ENCODE measurements at regions not wholly inside any gene's neighbourhood (a gene's known extent, or its start where the extent isn't known, plus 50 kb on each side); places are given as distances from the start of the nearest gene placed in this dataset.

DNA sequence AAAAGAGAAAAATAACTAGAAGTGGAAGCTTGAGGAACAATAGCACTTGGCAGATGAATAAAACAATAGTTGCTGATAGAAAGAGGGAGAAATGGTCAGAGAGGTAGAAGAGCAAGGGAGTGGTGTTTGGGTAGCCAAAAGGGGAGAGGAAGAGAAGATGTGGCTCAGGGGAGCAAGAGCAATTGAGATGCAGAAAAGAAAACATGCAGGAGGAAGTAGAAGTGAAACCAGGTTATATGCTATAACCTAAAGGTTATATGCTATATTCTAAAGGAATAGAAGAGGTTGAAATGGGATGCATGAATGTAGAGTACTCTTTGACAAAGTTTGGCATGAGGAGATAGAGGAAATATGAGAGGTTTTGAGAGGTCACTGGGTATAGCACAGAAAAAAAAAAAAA is 759.5 kb downstream of the SATB2 start:
- DNase-seq, result no peak

DNA sequence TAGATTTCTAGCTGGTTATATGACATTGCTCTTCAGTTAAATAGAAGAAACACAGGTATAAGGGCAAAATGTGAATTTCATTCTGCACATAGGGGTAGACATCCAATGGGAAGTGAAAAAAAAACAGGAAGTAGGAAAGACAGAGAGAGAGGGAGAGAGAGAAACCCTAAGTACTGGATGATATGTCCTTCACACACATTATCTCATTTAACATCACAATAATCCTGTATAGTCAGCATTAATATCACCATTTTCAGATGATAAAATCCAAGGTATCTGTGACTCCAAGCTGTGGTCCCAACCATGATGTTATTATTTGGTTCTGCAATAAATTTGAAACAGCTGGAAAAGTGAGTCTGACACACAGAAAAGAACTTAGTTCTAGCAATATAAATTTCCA is 759.9 kb downstream of the SATB2 start:
- DNase-seq, result no peak

DNA sequence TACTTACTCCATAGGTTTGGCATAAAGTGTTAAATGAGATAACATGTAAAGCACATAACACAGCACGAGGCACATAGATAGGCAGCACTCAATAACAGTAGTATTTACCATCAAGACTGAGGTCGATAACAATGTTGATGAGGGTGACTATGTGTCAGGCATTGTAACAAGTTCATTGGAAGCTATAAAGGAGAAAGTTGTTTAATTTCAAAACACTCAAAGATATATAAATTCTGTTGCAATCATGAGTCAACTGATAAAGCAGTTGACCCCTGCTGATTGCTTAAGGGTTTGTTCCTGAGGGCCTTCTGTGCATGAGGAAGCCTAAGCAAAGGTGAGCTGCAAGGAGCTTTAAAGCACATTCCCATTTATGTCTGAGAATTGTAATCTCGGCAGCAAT is 760.5 kb downstream of the SATB2 start:
- DNase-seq, result no peak

DNA sequence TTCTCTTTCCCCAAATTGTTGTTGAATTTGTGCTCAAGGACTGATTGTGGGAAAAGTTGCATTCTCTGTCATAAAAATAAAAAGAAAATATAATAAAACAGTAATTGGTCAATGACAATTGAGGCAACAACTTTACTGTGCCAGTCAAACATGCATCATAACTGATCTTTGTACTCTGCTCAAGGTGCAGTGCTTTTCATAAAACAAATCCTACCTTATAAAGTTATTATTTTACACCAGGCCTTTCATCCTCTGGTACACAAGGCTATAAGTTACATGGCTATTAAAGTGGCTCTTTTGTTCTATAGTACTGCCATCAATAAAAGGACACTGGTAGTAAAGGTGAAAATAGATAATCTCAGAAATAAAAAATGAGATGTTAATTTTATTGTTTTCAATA is 761.9 kb downstream of the SATB2 start:
- no peak for DNase-seq

DNA sequence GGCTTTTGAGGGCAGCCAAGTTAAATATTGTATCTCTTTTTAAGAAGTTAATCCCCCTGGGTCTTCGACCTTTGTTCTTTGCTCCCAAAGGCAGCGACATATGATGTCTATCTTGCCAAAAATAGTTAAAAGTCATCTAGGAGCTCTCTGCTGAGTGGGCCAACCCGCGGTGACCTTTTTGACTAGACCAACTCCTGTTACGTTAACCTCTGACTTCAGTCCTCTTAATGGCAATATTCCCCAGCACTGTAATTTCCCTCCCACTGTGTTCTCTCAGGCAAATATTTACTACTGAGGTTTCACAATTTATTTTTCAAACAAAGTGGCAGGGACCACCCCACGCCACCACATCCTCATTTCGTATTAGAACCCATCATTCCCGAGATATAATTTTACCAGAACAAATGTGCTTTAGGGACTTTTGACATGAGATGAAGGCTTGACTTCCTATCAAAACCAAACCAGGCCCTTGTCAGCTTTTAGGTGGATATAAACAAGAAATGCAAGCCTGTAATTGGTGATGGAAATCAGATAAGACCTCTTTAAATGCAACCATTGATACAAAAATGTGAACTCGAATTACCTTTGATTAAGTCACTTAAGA is 764.7 kb downstream of the SATB2 start:
- DNase-seq, result no peak

DNA sequence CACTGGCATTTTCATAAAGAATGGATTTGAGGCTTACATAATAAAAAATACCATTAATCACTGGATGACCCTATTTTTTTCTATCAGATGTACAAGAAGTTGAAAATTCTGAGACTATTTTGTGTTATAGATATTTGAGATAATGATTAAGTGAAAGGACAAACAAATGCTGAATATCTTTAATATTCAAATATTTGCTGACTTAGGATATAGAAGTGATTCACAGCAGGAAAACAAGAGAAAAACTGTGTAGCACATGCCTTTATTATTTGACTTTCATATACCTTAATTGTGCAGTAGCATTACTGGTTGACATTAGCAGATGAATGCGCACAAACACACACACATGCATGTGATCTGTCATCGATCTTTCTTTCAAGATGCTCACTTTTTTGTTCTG is 766.5 kb downstream of the SATB2 start:
- DNase-seq, result no peak

DNA sequence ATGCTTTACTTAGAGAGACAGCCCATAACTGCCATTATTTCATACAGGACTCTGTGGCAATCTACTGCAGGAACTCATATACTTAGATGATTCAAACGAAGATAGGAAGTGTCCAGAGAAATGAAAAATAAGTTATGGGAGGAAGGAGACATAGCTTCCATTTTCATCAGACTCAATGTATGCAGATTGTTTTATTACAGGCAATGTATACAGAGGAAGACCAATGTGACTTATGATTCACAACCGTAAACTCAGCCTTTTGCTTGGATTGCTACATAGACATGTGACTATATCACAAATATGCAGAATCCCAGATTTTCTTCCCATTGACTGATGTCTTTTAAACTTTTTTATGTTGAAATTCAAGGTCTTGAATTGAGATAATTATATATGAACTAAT is 793.4 kb downstream of the SATB2 start:
- no peak for DNase-seq

DNA sequence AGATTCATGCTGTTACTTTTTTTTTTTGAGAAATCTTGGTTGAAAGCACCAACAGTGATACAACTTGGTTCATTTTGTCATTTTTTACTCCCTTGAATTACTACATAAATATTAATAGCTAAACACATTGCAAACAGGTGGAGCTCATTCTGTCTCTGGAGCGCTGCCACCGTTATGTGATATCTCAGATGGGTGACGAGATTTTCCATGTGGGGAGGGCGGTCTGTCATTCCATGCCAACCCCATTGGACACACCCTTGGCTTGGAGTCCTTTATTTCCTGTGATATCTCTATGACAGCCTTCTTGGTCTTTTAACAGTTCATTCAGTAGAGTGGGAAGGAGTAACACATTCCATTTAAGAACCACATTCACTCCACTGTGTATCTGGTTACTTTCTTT is 794.8 kb downstream of the SATB2 start:
- DNase-seq, result no peak

DNA sequence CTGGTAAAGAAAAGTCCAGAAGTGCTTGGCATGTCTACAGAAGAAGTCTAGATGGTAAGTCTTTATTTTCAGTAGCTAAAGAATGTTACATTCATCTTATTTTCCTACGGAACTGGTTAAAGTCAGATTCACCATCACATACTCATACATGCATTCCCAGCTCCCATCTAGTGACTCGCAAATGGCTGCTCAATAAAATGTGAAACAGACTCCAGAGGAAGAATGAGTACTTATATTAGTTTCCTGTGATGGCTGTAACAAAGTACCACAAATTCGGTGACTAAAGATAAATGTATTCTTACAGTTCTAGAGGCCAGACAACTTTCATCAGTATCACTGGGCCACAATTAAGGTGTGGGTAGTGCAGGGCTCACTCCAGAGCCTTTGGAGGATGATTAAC is 797.2 kb downstream of the SATB2 start:
- DNase-seq, result no peak

DNA sequence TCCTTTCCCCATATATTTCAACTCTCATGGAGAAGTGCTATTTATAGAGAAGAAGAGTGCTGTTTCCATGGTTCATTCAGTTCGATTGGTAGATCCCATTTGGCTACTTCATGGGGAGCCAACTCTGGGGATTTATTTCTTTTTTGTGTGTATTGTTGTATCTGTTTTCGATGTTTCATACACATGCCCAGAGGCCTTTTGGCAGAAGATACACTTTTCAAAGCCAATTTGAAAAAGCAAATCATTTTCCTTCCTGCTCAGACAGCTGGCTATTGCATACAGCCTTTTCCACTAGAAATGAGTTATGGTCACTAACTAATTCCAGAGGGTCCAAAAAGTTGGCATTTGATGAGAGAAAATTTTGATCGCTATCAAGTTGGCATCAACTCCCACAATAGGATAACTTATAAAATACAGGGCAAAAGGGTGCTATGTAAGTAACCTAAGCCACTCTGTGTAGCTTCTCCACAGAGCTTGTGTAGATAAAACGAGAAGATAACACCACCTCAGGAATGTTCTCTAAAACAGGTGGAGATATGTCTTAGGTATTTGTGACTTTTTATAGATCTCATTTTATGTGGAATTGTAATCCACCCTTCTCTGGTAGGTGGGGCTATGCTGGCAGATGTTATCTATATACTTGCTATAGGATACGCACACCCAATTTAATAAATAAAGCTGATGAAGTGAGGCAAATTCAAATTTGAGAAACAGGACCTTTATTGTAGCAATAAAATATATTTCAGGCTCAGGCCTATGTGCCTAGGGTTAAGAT is 798.5 kb downstream of the SATB2 start:
- DNase-seq, result no peak

DNA sequence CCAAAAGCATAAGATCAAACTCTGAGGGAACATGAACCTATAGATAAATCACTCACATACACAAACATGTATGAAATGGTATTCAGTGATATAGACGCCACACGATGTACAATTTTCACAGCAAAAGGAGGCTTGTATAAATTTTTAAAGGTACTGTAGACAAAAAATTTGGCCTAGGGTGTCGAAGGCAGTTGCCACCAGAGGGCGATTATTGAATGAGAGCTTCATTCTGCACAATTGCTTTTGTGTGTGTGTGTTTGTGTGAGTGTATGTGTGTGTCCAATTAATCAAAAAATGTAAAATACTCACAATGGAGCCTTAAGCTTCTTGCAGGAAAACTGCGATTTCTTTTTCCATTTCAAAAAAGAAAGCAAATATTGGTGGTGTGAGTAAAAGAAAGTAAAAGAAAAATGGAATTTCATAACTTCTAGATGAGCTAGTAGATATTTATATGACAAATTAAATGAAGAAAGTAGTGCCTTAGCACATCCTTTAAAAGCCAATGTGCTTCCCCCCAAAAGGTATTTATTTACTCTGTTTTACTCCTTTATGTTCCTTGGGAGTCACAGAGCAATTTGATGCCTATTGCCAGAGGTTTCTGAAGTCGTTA is 800.1 kb downstream of the SATB2 start:
- peak; percentile 7 for DNase-seq

DNA sequence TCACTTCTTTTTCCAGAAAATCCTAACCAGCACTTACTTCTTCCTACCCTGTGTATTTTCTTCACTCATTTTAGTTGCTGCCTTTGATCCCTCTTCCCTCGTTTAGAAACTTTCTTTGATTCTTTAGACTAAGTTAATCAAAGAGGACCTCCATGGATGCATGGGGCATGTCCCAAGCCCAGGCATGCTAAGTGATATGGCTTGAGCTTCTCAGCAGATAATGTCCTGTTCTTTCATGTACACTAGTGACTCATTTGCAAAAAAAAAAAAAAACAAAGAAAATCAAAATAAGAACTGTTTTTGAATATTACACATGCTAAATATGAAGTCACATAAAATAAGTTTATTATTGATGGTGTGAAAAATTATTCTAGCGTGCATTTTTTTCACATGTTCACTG is 800.9 kb downstream of the SATB2 start:
- no peak for DNase-seq

DNA sequence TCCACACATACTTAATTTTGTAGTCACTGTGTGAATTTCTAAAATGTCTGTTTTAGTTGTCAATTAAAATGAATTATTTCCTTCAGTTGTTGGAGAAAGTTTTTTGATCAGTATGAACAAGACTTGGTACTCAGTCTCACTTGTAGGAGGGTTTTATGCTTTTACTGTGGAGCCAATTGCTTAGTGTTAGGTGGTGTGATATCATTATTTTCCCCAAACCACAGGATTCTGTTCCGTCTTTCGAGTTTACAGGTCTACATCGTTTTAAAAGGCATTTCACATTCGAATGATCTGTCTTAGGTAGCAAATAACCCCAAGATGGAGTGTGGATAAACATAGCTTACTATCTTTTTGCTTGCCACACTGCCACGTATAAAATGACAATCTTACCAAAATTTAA is 803.1 kb downstream of the SATB2 start:
- DNase-seq, result no peak

DNA sequence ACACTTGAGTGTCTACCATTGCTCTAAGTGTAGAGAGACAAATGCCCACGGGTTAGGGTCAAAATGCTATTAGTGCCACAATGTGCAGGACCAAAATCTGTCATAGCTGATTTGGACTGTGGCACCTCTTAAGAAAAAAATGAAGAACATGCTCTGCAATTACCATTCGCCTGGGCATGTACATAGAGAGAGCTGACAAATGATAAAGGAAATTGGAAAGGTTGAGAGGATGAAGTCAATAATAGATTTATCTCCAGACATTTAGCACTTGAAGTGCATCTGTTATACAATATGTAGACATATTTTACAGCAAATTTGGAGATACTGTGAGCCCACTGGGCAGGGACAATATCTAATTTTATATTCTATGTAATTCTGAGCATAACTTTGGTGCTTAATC is 804.4 kb downstream of the SATB2 start:
- no peak for DNase-seq

DNA sequence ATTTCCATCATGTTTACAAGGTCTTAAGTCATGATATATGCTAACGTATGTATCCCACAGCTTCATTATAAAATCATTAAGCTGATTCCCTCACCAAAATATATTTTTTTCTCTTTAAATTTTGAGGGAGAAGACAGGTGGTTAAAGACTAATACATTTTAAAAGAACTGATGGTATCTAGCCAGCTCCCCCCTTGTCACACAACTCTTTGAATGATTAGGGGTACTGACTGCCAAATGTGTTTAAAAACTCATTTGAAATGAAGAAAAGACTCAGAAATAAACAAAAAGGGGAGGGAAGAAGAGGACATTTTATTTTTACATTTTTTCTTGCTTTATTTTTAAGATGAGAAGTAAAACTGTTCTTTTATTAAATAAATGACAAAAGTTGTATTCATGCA is 805.3 kb downstream of the SATB2 start:
- no peak for DNase-seq

DNA sequence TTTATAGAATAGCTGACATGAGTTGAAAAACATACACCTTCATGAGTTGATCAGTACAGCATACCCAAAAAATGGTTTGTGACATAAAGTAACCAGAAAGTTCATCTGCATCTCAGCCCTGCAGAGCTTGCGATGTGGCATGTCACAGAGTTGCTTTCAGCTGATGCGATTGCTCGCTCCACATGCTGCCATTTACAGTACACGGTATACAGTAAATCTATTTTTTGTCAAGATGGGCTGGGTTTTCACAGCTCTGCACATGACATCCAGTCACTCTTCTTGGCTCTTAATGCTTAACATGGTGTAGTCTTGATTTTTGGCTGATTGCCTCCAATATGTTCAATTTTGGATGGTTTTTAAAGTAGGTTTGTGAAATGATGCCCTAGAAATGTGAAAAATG is 811.9 kb downstream of the SATB2 start:
- no peak for DNase-seq

DNA sequence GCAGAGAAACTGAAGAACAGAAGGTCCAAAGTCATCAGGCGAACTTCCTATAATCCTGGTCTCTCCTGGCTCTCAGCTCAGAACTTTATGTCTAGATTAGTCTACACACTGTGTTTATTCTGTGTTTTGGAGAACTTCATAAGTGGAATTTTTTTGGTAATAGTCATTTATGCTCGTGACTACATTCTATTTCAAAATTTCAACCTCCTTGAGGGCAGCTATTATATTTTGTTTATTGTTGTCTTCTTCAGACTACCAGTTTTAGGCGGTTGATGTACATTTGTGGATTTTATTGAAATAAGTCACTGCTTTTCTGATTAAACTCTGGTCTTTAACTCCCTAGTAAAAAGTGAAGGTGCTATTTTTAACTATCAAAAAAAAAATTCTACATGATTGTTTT is 816.6 kb downstream of the SATB2 start:
- no peak for DNase-seq

DNA sequence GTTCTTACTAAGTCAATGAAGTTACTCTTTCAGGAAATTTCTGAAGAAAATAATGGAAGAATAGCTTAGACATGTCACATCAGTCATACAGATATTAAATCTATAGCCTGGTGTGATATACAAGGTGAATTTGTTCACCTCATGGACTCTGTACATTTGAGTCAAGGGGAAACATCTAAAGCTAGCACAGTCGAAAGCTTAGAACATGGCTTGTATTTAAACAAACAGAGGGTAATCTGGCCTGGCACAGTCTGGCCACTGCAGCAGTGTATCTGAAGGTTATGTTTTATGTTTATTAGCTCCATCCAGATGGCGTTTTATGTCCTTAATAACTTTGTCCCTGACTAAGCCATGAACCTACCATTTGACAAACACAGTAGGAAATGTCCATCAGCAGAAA is 817.3 kb downstream of the SATB2 start:
- no peak for DNase-seq

DNA sequence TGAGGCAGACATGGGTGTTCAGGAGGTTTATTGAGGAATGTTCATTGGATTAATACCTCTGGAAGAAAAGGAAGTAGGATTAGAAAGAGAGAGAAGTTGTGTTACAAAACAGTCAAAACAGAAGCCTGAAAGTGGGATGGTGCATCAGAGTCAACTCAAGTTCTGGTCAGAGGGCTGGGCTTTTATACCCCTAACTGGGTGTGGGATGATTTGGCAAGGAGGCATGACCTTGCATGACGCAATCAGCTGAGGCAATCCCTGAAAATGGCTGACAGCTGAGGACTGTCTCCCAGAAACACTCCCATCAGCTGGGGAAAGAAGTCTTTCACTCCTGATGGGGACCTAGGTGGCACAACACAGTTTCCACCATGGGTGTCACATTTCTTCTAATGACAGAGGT is 818.2 kb downstream of the SATB2 start:
- DNase-seq, result no peak

DNA sequence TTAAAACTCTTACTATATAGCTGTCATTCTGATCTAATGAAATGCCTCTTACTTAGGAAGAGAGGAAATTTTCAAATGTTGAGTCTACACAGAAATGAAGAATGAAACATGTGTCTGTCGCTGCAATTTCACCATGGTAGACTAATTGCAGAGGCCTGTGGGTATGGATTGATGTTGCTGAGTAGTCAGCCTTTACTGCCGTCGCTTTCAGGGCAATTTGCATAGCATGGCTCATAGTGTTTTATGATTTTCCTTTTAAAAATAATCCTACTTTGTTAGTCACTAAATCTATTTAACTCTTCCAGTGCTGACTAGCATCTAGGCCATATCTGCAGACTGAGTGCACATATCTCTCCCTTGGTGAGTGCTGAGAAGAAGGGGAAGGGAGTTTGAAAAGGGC is 819.2 kb downstream of the SATB2 start:
- DNase-seq, result peak; percentile 73

DNA sequence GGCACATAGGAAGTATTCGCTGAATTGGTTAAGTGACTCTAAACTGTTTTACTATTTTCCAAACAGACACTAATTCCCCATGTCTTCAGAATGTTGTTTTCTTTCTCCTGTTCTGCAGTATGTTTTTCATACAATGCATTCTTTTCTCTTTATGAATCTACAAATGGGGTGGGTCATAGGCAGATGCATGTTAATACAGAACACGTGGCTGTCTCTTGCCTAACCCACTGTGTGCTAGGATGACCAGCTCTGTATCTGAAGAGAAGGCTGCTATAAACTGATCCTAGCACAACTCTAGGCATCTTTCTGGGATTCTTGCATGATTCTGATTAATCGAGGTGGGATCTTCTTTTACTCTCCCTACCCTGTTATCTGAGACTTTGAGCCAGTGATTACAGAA is 826.0 kb downstream of the PLCL1 start:
- no peak for DNase-seq

DNA sequence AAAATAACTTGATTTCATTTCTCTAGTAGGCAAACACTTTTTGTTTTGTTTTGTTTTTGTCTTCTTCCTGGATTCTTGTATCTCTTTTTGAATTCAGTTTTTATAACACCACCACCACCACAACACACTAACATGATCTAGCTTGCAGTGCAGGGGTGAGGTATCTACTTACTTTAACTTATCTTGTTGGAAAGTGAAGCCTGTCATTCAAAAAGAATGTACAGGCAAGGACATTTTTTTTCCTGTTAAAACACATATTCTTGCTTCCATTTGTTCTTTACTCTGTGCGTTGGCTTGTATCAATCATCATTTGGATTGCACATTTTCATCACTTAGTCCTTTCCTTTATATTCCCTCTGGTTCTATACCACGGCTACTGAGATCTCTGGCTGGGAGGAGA is 824.2 kb downstream of the PLCL1 start:
- no peak for DNase-seq

DNA sequence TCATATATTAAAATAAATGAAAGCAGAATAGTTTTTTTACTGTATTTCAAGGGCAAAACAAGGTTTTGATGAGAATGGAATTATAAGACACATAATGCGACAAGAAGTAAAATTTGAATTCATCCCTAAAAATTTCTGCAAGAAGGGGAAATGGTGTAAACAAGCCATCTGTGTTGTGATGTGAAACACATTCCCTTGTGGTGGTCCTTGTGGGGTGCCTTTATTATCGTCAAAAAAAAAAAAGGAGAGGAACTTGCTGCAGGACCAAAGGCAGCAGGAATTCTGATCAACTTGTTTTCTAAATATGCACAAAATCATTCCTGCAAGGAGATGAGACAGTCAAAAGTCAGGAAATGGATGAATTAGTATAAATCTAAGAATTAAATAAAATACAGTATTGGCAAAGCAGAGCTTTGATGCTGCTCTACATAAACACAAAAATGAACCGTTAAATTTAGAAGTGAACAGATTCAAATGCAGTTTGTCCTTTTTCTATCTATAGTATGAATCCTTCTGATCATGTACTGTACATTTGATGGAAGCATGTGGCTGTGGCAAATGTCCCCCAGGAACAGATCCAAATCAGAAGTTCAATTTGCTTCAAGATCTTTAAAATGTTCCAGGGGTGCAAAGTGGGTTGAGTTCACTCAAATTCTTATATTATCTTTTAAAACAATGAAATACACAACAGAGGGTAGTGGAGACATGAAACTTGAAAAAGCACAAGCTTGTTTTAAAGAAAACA is 818.8 kb downstream of the PLCL1 start:
- DNase-seq, result no peak

DNA sequence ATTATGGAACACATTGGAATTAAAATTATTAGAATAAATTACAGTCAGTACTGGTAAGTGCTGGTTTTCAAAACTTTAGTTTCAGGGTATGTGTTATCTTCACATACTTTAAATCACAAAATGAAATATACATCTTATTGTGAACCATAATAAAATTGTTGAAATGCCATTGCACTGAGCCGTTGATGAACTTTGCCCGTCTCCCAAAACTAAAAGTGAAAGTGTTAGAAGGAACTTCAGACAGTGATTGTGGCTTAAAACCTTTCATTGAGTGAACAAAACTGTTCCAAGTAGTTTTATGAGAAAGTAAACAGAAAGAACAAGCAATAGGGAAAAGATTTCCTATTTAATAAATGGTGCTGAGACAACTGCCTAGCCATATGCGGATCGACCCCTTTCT is 811.6 kb downstream of the PLCL1 start:
- no peak for DNase-seq

All from NCI-H1048 (cell line).